IMR-90 (cell line): ENCODE measurements at regions not wholly inside any gene's neighbourhood (a gene's known extent, or its start where the extent isn't known, plus 50 kb on each side); places are given as distances from the start of the nearest gene placed in this dataset.

Source experiments
- ATAC-seq: fragments of 200-7000 bp; cut with Tn5 transposase; 2 replicates; pipeline ENCODE4 v1.9.1; 2020; ENCODE audit warnings: low read depth, mild to moderate bottlenecking, moderate library complexity
- BruUV-seq: library from RNA; stranded (reverse); fragments of 400-500 nt; replicated peaks from 2 replicates; lab custom pipeline; 2021; lab: Mats Ljungman, UMichigan
- CTCF ChIA-PET: fragments of 300-600 bp; formaldehyde crosslinking; extraction: SDS; loops from one replicate; lab custom pipeline; 2021; ENCODE audit warnings: antibody characterized with exemption; lab: Yijun Ruan, JAX
- POLR2A ChIA-PET: fragments of 300-600 bp; sonication (Branson Sonifier 250); formaldehyde crosslinking; loops from one replicate; lab custom pipeline; 2022; ENCODE audit warnings: antibody characterized with exemption; ENCODE audit not compliant: unreplicated experiment; lab: Charles Lee
- DNase-seq: peaks from one replicate; pipeline ENCODE4 v3.0.0; 2013
- H2AFZ ChIP-seq: replicated peaks from 2 replicates; pipeline ENCODE3; 2013; ENCODE audit warnings: low read length, mild to moderate bottlenecking; ENCODE audit not compliant: poor library complexity
- H2AK5ac ChIP-seq: 2 replicates; pipeline ENCODE4 v1.6.1; 2013; ENCODE audit warnings: low read depth, low read length, inconsistent platforms
- H2AK9ac ChIP-seq: replicated peaks from 2 replicates; pipeline ENCODE3; 2013; ENCODE audit warnings: mild to moderate bottlenecking, low read depth, low read length, moderate library complexity; ENCODE audit not compliant: poor library complexity
- H2BK120ac ChIP-seq: 2 replicates; pipeline ENCODE4 v1.6.1; 2013; ENCODE audit warnings: low read depth, low read length, inconsistent platforms
- H2BK15ac ChIP-seq: 3 replicates; pipeline ENCODE4 v1.6.1; 2013; ENCODE audit warnings: low read depth, low read length, inconsistent platforms
- H2BK20ac ChIP-seq: 2 replicates; pipeline ENCODE4 v1.6.1; 2013; ENCODE audit warnings: low read depth, mild to moderate bottlenecking, inconsistent platforms, low read length, moderate library complexity
- H2BK5ac ChIP-seq: 2 replicates; pipeline ENCODE4 v1.6.1; 2013; ENCODE audit warnings: mild to moderate bottlenecking, low read depth, low read length, inconsistent platforms; ENCODE audit not compliant: poor library complexity, severe bottlenecking
- H3K14ac ChIP-seq: replicated peaks from 2 replicates; pipeline ENCODE4 v1.6.1; 2013; ENCODE audit warnings: low read depth, low read length, inconsistent platforms
- H3K18ac ChIP-seq: 2 replicates; pipeline ENCODE4 v1.6.1; 2013; ENCODE audit warnings: low read depth, low read length, control low read depth
- H3K23ac ChIP-seq: 2 replicates; pipeline ENCODE4 v1.6.1; 2013; ENCODE audit warnings: low read depth, low read length, inconsistent platforms
- H3K27ac ChIP-seq: 2 replicates; pipeline ENCODE4 v1.5.1; 2013; ENCODE audit warnings: mild to moderate bottlenecking, control low read depth, low read length; ENCODE audit not compliant: insufficient read depth
- H3K27me3 ChIP-seq: 2 replicates; pipeline ENCODE4 v1.6.1; 2013; ENCODE audit warnings: low read length; ENCODE audit not compliant: control insufficient read depth, insufficient read depth
- H3K36me3 ChIP-seq: 2 replicates; pipeline ENCODE4 v1.6.1; 2013; ENCODE audit warnings: low read length, mixed read lengths; ENCODE audit not compliant: control insufficient read depth, insufficient read depth
- H3K4ac ChIP-seq: 2 replicates; pipeline ENCODE4 v1.6.1; 2013; ENCODE audit warnings: low read depth, low read length, inconsistent platforms
- H3K4me1 ChIP-seq: 2 replicates; pipeline ENCODE4 v1.6.1; 2013; ENCODE audit warnings: low read length, mixed read lengths; ENCODE audit not compliant: control insufficient read depth, insufficient read depth
- H3K4me2 ChIP-seq: 2 replicates; pipeline ENCODE4 v1.6.1; 2013; ENCODE audit warnings: low read depth, mild to moderate bottlenecking, control low read depth, low read length, moderate library complexity
- H3K4me3 ChIP-seq: 2 replicates; pipeline ENCODE4 v1.5.1; 2013; ENCODE audit warnings: low read depth, mild to moderate bottlenecking, control low read depth, low read length, moderate library complexity; ENCODE audit not compliant: insufficient read depth
- H3K56ac ChIP-seq: 2 replicates; pipeline ENCODE4 v1.6.1; 2013; ENCODE audit warnings: low read length, inconsistent platforms; ENCODE audit not compliant: insufficient read depth; ENCODE audit errors: extremely low read depth
- H3K79me1 ChIP-seq, 2 experiments: 2 replicates each; pipeline ENCODE4 v1.6.1; 2013; ENCODE audit warnings: low read length in 2 of 2, inconsistent platforms in 1 of 2, low read depth in 1 of 2
- H3K9ac ChIP-seq: 2 replicates; pipeline ENCODE4 v1.6.1; 2013; ENCODE audit warnings: low read depth, low read length, control low read depth
- H3K9me1 ChIP-seq: 2 replicates; pipeline ENCODE4 v1.6.1; 2013; ENCODE audit warnings: low read length, inconsistent platforms; ENCODE audit not compliant: insufficient read depth
- H3K9me3 ChIP-seq: 2 replicates; pipeline ENCODE4 v1.6.1; 2013; ENCODE audit warnings: low read length; ENCODE audit not compliant: control insufficient read depth, insufficient read depth
- H4K20me1 ChIP-seq: 2 replicates; pipeline ENCODE4 v1.6.1; 2013; ENCODE audit warnings: low read length, inconsistent platforms; ENCODE audit not compliant: insufficient read depth
- H4K5ac ChIP-seq: 2 replicates; pipeline ENCODE4 v1.6.1; 2013; ENCODE audit warnings: mild to moderate bottlenecking, low read depth, low read length, control low read depth
- H4K8ac ChIP-seq, 2 experiments: 2 replicates each; pipeline ENCODE4 v1.6.1; 2013; ENCODE audit warnings: low read depth in 2 of 2, low read length in 2 of 2, control low read depth in 1 of 2, inconsistent platforms in 1 of 2
- H4K91ac ChIP-seq: 2 replicates; pipeline ENCODE4 v1.6.1; 2013; ENCODE audit warnings: low read depth, low read length, inconsistent platforms; ENCODE audit not compliant: insufficient read depth
- CHD1 ChIP-seq: IDR thresholded peaks from 2 replicates; pipeline ENCODE4 v1.6.1; 2012; ENCODE audit warnings: low read depth, low read length, improper control_type of control experiment
- CTCF ChIP-seq: conservative IDR thresholded peaks from 2 replicates; pipeline ENCODE4 v1.5.1; 2012; ENCODE audit warnings: mild to moderate bottlenecking, low read depth, low read length, improper control_type of control experiment
- FOS ChIP-seq: fragments of 150-350 bp; IDR thresholded peaks from 2 replicates; pipeline ENCODE4 v1.6.1; 2016; ENCODE audit warnings: low read depth, low read length
- MAZ ChIP-seq: IDR thresholded peaks from 2 replicates; pipeline ENCODE4 v1.6.1; 2012; ENCODE audit warnings: low read depth, mild to moderate bottlenecking, low read length, improper control_type of control experiment, moderate library complexity, borderline replicate concordance
- POLR2A ChIP-seq: IDR thresholded peaks from 2 replicates; pipeline ENCODE4 v1.6.1; 2012; ENCODE audit warnings: mild to moderate bottlenecking, low read depth, low read length
- RAD21 ChIP-seq: IDR thresholded peaks from 2 replicates; pipeline ENCODE4 v1.6.1; 2012; ENCODE audit warnings: low read length, improper control_type of control experiment
- WGBS, 2 experiments: methylation state at CpG; one replicate each; pipeline versions ENCODE4 v1.1.5 to v1.1.7; 2013; ENCODE audit warnings: missing lambda C conversion rate in 2 of 2; ENCODE audit not compliant: insufficient read length in 1 of 2; ENCODE audit errors: extremely low coverage in 2 of 2; 5-methylcytosine and 5-hydroxymethylcytosine counted together
- dilution Hi-C: fragments of 300-500 bp; cut with HindIII; formaldehyde crosslinking; loops from one replicate; pipeline ENCODE4 v1.14.3; 2018; ENCODE audit warnings: low sequenced_read_pairs; ENCODE audit not compliant: unreplicated experiment
- in situ Hi-C: fragments of 300-500 bp; cut with MboI; formaldehyde crosslinking; loops from 3 replicates; pipeline ENCODE4 v1.14.3; 2019; ENCODE audit warnings: low sequenced_read_pairs, inconsistent platforms, mixed read lengths
- intact Hi-C: fragments of 100-400 bp; cut with micrococcal nuclease; formaldehyde crosslinking; loops from 2 replicates; pipeline ENCODE4 v1.10.0; 2022

GRCh38 chr1:95582746-95583145 is 348.7 kb downstream of the RWDD3 start:
- no peak overlapping the region for H2BK5ac ChIP-seq
- H4K20me1 ChIP-seq = no peaks in the 10 kb centered on the region
- H3K27me3 ChIP-seq = no peaks in the 10 kb centered on the region
- H2BK120ac ChIP-seq = no peak overlapping the region
- H3K4me2 ChIP-seq = no peak overlapping the region
- H3K4ac ChIP-seq = no peak overlapping the region
- H3K18ac ChIP-seq = no peak overlapping the region
- no CpG with 5 or more reads among the region's 4 CpGs for WGBS, 2 experiments
- in situ Hi-C loops (no loop called here), intact Hi-C loops (no loop called here), dilution Hi-C loops (no loop called here)
- no peak overlapping the region for H3K4me3 ChIP-seq
- TF ChIP-seq CTCF (no peak), MAZ (no peak), FOS (no peak), RAD21 (no peak), POLR2A (no peak), CHD1 (no peak)
- DNase-seq = no peak
- CTCF ChIA-PET = no interaction called here
- no peak overlapping the region for H4K8ac ChIP-seq
- H4K5ac ChIP-seq = no peak overlapping the region
- no peak overlapping the region for H2AK5ac ChIP-seq
- no peak overlapping the region for H3K9ac ChIP-seq
- H2BK15ac ChIP-seq = no peak overlapping the region
- H3K4me1 ChIP-seq = no peaks in the 10 kb centered on the region
- no peak overlapping the region for H3K56ac ChIP-seq
- H2BK20ac ChIP-seq = no peak overlapping the region
- H3K23ac ChIP-seq = no peak overlapping the region
- H3K9me1 ChIP-seq = no peaks in the 10 kb centered on the region
- H3K9me3 ChIP-seq = no peaks in the 10 kb centered on the region
- no peaks in the 10 kb centered on the region for H3K79me1 ChIP-seq
- no peak overlapping the region for H2AK9ac ChIP-seq
- H2AFZ ChIP-seq = no peak overlapping the region
- POLR2A ChIA-PET = no interaction called here
- no peak for ATAC-seq
- no peak overlapping the region for H3K27ac ChIP-seq
- H3K14ac ChIP-seq = no peak overlapping the region
- no TSS peak for BruUV-seq
- H4K91ac ChIP-seq = no peak overlapping the region
- no peaks in the 10 kb centered on the region for H3K36me3 ChIP-seq
